ENCODE measurements at regions not wholly inside any gene's neighbourhood (a gene's known extent, or its start where the extent isn't known, plus 50 kb on each side); places are given as distances from the start of the nearest gene placed in this dataset.
"Not testable (repeated sequence)": the region's sequence is repeated elsewhere in the genome, so short reads cannot be mapped to it uniquely, and the experiment has no call there.

- no peak for DNase-seq (ENCODE audit: low spot score)
Observed at GRCh38 chr2:196279541-196279940, 108.2 kb upstream of the STK17B start.

GRCh38 chr2:196284144-196284844 lies 112.9 kb upstream of the STK17B start:
- no peak for DNase-seq (ENCODE audit: low spot score)

GRCh38 chr2:196284866-196285557 lies 113.6 kb upstream of the STK17B start:
- no peak for DNase-seq (ENCODE audit: low spot score)

- DNase-seq (ENCODE audit: low spot score), result no peak
Observed at GRCh38 chr2:196286821-196287220, 115.4 kb upstream of the STK17B start.

- DNase-seq (ENCODE audit: low spot score), result no peak
Observed at GRCh38 chr2:196287523-196287922, 116.1 kb upstream of the STK17B start.

GRCh38 chr2:196288006-196288538 lies 116.7 kb upstream of the STK17B start:
- DNase-seq (ENCODE audit: low spot score), result no peak

GRCh38 chr2:196289000-196289399 lies 117.6 kb upstream of the STK17B start:
- DNase-seq (ENCODE audit: low spot score), result no peak

GRCh38 chr2:196290136-196290535 lies 118.8 kb upstream of the STK17B start:
- no peak for DNase-seq (ENCODE audit: low spot score)

- no peak for DNase-seq (ENCODE audit: low spot score)
Observed at GRCh38 chr2:196290569-196290968, 119.2 kb upstream of the STK17B start.

GRCh38 chr2:196291426-196291825 lies 120.0 kb upstream of the STK17B start:
- DNase-seq (ENCODE audit: low spot score), result no peak

- peak; percentile 59 for DNase-seq (ENCODE audit: low spot score)
Observed at GRCh38 chr2:196291873-196292800, 120.8 kb upstream of the STK17B start.

GRCh38 chr2:196293751-196294515 lies 122.6 kb upstream of the STK17B start:
- DNase-seq (ENCODE audit: low spot score), result no peak

GRCh38 chr2:196294516-196294909 lies 123.1 kb upstream of the STK17B start:
- no peak for DNase-seq (ENCODE audit: low spot score)

- no peak for DNase-seq (ENCODE audit: low spot score)
Observed at GRCh38 chr2:196295005-196295404, 123.6 kb upstream of the STK17B start.

- not testable (repeated sequence) for DNase-seq (ENCODE audit: low spot score)
Observed at GRCh38 chr2:196298106-196298723, 126.8 kb upstream of the STK17B start.

- no peak for DNase-seq (ENCODE audit: low spot score)
Observed at GRCh38 chr2:196307775-196308305, 136.5 kb upstream of the STK17B start.

GRCh38 chr2:196309691-196310090 lies 138.3 kb upstream of the STK17B start:
- DNase-seq (ENCODE audit: low spot score), result no peak

GRCh38 chr2:196314157-196314556 lies 142.8 kb upstream of the STK17B start:
- no peak for DNase-seq (ENCODE audit: low spot score)

GRCh38 chr2:196314780-196315179 lies 143.4 kb upstream of the STK17B start:
- no peak for DNase-seq (ENCODE audit: low spot score)

- DNase-seq (ENCODE audit: low spot score), result no peak
Observed at GRCh38 chr2:196315388-196316049, 144.1 kb upstream of the STK17B start.
